NK-92 treated with Interleukin-12 subunit alpha and Interleukin-12 subunit beta, amount 100 ng/mL, for 24 hours (cell line): ENCODE measurements at regions not wholly inside any gene's neighbourhood (a gene's known extent, or its start where the extent isn't known, plus 50 kb on each side); places are given as distances from the start of the nearest gene placed in this dataset.
"Not testable (repeated sequence)": the region's sequence is repeated elsewhere in the genome, so short reads cannot be mapped to it uniquely, and the experiment has no call there.

ENCODE experiments used
- DNase-seq: peaks from one replicate; lab custom pipeline; 2025; lab: John Stamatoyannopoulos, UW

DNA sequence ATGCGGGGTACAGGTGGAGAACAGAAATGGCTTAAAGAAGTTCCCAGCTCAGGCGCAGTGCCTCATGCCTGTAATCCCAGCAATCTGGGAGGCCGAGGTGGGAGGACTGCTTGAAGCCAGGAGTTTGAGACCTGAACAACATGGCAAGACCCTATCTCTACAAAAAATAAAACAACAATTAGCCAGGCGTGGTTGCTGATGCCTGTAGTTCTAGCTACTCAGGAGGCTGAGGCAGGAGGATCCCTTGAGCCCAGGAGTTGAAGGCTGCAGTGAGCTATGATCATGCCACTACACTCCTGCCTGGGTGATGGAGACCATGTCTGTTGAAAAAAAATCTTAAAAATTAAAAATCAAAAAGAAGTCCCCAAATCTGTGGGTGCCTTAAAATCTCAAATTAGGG is 228.3 kb upstream of the WSB1 start:
- no peak for DNase-seq

GRCh38 chr17:27066315-27066714 is 227.6 kb upstream of the WSB1 start:
- no peak for DNase-seq

DNA sequence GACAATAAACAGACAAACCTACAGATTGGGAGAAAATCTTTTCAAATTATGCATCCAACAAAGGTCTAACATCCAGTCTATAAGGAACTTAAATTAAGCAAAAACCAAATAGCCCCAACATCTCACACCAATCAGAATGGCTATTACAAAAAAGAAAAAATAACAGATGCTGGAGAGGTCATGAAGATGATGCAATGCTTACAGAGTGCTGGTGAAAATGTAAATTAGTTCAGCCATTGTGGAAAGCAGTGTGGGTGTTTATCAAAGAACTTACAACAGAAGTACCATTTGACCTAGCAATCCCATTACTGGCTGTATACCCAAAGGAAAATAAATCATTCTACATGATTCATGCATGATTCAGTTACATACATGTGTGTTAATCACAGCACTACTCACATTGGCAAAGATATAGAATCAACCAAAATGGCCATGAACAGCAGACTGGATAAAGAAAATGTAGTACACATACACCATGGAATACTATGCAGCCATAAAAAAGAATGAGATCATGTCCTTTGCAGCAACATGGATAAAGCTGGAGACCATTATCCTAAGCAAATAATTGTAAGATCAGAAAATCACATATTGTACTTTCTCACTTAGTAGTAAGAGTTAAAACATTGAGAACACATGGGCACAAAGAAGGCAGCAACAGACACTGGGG is 223.9 kb upstream of the WSB1 start:
- no peak for DNase-seq

- DNase-seq, result no peak
Measured at GRCh38 chr17:27070836-27071235, 223.1 kb upstream of the WSB1 start.

DNA sequence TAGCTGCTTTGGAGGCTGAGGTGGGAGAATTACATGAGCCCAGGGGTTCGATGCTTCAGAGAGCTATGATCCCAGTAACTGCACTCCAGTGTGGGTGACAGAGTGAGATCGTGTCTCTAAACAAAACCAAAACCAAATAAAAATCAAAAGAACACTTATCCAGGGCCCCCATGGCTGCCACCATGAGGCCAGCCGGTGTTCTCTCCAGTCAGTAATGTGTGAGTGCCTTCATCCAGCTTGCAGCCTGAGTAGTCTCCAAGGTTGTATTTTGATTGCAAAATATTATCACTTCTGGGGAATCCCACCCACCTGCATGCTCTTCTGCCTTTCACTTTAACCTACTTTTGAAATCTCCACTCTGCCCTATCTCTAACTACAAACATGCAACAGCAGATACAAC is 221.0 kb upstream of the WSB1 start:
- DNase-seq, result no peak

DNA sequence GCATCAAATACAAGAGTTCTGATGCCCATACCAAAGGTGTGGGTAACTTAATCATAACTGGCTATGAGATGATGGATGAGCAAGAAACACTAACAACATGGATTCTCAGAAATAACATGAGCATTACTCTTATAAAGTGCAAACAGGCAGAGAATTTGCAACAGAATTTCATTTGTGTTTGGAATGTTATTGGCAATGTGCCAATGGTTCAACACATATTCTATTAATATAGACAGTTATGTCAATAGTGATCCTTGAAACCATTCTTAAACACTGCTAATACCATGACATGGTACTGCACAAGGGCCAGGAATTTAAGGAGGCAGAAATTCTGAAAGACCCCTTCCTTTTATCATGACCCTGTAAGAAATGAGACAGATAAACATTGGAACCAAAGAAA is 217.1 kb upstream of the WSB1 start:
- no peak for DNase-seq

GRCh38 chr17:27078296-27078695 is 215.6 kb upstream of the WSB1 start:
- no peak for DNase-seq

- DNase-seq, result no peak
Measured at GRCh38 chr17:27079660-27080059, 214.3 kb upstream of the WSB1 start.

GRCh38 chr17:27081002-27081638 is 212.8 kb upstream of the WSB1 start:
- no peak for DNase-seq

DNA sequence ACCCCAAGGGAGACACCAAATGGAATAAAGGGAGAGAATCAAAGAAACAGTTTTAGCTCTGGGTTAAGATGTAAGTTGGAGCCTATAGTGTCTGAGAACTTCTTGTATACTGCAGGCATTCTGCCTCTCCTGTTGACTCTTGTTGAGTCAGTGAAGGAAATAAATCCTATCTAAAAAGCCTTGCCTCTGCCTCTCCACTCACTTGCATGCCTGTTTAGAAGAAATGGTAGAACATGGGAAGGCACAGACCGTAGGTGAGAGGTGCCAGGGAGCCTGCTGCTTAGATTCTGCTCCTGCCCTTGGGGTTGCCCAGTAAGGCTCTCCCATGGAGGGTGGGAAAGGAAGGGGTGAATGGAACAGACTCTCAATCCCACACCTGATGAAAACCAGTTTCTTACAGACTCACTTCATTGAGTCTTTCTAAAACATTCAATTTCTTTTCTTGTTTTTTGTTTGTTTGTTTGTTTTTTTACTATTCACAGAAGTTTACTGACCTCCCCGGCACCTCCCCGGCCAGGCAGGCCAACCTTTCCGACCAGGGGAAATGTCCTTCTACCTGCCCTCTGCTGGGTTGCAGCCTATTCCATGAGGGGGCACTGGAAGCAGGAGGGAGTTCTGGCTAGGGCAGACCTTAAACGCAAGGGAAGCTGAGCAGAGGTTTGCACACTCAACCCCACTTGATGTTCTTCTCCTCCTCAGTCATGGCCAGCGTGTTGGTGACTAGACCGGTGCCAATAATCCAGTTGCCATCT is 211.7 kb upstream of the WSB1 start:
- DNase-seq, result no peak

- no peak for DNase-seq
Measured at GRCh38 chr17:27082775-27083154, 211.1 kb upstream of the WSB1 start.

DNA sequence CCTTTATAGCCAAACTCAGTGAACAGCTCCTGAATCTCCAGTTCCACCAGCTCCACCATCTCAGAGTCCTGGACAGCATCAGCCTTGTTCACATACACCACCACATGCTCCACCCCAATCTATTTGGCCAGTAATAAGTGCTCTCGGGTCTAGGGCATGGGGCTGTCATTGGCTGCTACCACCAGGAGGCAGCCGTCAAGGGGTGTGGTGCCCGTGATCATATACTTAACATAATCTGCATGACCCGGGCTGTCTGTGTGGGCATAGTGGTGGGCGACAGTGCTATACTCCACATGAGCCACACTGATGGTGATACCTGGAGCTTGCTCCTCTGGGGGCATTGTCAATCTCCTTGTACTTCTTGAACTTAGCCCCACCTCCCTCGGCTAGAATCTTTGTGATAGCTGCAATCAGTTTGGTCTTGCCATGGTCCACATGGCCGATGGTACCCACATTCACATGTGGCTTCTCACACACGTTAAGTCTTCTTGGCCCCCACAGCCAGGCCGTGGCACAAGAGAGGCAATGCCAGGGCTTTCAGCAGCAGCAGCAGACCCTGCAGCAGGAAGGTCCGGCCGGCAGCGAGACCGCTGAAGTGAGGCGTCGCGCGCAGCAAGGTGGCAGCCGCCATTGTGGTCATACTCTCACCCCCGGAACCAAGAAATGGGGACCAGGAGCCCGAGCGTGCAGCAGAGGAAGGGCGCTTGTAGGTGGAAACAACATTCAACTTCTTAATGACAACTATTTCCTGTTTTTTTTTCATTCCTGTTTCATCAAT is 210.3 kb upstream of the WSB1 start:
- DNase-seq, result no peak

GRCh38 chr17:27085517-27085916 is 208.4 kb upstream of the WSB1 start:
- DNase-seq, result no peak

- DNase-seq, result no peak
Measured at GRCh38 chr17:27086526-27086925, 207.4 kb upstream of the WSB1 start.

GRCh38 chr17:27087935-27088766 is 205.8 kb upstream of the WSB1 start:
- no peak for DNase-seq

DNA sequence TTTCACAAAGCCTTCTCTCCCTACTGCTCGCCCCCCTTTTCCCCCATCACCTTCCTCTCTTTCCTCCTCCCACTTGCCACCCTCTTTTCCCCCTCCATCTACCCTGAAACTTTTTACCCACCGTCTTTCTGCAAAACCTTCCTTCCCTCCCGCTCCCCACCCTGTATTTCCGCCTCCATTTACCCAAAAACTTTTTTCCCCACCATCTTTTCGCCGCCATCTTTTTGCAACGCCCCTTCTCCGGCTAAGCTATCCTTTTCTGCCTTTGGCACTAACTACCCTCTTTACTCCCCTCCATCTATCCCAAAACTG is 205.2 kb upstream of the WSB1 start:
- DNase-seq, result no peak

DNA sequence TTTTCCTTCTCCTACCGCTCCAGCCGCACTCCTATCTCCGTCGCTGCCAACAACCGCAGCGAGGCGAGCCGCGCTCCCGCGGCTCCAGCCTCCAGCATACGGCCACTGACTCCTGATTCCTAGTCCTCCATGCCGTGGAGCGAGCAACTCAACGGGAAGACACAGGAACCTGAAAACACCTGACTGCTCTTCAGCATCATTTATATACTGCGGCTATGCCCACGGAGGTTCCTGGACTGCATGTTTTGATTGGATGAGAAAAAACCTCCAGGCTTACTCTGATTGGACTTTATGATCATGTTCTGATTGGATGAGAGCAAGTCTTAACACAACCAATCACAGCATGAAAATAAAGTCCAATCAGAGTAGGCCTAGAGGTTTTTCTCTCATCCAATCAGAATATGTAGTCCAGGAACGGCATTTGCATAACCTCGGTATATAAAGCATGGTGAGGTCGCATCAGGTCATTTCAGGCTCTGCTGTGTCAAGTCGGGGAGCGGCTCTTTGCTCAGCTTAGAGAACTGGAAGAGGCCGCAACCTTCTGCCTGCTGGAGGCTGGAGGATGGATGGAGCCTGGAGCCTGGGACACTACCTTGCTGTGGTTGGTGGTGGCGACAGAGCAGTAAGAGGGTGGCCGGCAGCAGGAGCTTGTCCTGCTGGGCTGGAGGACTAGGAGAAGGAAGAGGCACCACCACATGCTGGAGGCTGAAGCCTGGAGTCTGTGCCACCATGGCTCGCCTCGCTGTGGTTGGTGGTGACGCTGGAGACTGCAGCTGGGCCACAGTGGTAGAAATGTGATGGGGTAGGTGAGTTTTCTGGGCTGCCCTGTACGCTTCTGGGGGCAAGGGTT is 204.6 kb upstream of the WSB1 start:
- DNase-seq, result not testable (repeated sequence)

DNA sequence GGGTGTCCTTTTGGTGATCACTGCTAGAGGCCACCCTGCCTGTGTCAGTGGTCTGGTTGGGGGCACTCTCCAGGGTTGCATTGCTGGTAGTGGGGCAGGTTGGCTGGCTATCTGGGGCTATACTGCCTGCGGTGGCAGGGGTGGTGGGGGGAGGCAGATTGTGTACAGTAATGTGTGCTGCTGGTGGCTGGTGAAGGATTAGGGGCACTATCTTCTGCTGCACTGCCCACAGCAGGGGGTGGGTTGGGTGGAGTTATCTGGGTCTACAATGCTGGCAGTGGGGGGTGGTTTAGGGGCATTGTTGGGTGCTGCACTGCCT is 204.0 kb upstream of the WSB1 start:
- DNase-seq, result no peak

DNA sequence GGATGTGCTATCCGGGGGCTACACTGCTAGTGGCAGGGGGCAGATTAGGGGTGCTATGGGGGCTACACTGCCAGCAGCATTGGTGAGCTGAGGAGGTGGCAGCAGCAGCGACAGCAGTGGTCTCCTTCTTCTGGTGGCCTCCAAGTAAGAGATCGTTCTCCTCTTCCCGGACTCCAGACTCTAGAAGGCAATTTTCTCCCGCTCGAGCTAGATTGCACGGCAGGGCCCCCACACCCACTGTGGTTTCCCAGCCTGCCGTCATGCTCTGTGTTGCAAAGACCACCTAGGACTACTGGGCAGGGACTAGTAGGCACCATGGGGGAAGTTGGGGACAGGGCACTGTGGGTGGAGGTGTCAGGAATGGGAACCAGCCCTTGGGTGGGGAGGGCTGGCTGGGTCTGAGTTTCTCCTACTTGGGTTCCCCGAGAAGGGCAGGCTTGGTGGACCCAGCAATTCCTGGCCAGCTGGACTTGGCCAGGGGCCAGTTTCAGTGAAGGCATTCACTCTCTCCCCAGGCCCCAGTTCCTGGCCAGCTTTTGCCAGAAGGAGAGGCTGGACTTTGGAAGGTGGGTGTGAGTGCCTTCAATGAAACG is 203.4 kb upstream of the WSB1 start:
- not testable (repeated sequence) for DNase-seq

DNA sequence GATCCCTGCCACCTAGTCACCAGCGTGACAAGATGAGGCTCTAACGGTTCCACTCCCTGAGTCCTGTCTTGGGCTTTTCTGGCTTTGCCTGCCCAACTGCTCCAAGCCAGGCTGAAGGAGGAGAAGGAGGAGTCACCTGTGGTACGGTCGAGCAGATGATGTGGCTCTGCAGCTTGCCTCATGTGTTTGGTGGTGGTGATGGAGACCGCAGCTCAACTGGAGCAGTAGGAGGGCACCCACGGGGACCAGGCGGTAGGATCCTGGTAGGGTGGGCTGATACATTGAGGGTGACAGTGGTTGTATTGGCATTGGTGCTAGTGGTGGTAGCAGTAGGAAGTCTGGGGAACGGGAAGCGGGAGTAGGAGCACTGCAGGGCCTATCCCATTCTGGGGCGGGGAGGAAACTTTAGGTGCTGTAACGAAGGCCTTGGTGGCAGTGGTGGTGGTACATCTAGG is 202.8 kb upstream of the WSB1 start:
- no peak for DNase-seq

DNA sequence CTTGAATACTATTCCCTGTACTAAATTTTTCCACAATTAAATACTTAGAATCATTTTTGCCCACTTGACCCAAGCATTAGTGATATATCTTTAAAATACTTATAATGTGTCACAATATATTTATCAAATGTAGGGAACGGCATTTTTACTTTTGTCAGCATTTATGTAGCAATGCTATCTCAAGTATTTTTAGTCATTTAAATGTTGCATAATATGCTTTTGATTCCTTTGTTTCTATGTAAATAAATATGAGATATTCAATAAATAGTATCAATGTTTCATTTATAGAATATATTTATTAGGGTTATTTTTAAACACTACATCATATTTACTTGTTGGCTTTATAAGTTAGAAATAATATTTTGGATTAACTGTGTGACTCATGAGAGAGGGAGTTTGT is 199.7 kb upstream of the WSB1 start:
- not testable (repeated sequence) for DNase-seq
